ENCODE measurements at regions not wholly inside any gene's neighbourhood (a gene's known extent, or its start where the extent isn't known, plus 50 kb on each side); places are given as distances from the start of the nearest gene placed in this dataset.

- TF ChIP-seq CTCF (IDR thresholded peaks at IDR 0.05; ENCODE audit: borderline replicate concordance, extremely low read depth, low read length, poor library complexity, severe bottlenecking) = no peak
- no peak for TF ChIP-seq EZH2 (IDR thresholded peaks at IDR 0.05; ENCODE audit: borderline replicate concordance, low read depth, low read length, severe bottlenecking)
Measured at GRCh38 chr9:90966031-90966290, 164.3 kb downstream of the SYK start.

Measured in DND-41 (cell line).